BE2C (cell line): ENCODE measurements at regions not wholly inside any gene's neighbourhood (a gene's known extent, or its start where the extent isn't known, plus 50 kb on each side); places are given as distances from the start of the nearest gene placed in this dataset.

ENCODE experiments used
- DNase-seq: peaks from one replicate; pipeline ENCODE4 v3.0.0-alpha.2; 2020
- H3K27me3 ChIP-seq: fragments of 250-450 bp; sonication (Bioruptor Pico); 2 replicates; pipeline ENCODE4 v1.5.1; 2020; ENCODE audit warnings: mild to moderate bottlenecking
- H3K36me3 ChIP-seq: fragments of 250-450 bp; sonication (Bioruptor Pico); 2 replicates; pipeline ENCODE4 v1.5.1; 2020; ENCODE audit warnings: mild to moderate bottlenecking
- H3K4me1 ChIP-seq: fragments of 250-450 bp; sonication (Bioruptor Pico); 2 replicates; pipeline ENCODE4 v1.5.1; 2020
- H3K4me3 ChIP-seq: 2 replicates; pipeline ENCODE4 v1.5.1; 2011; ENCODE audit warnings: low read depth, low read length
- H3K9me3 ChIP-seq: fragments of 250-450 bp; sonication (Bioruptor Pico); 2 replicates; pipeline ENCODE4 v1.5.1; 2020
- CTCF ChIP-seq: IDR thresholded peaks from 2 replicates; pipeline ENCODE4 v1.5.1; 2012; ENCODE audit warnings: mild to moderate bottlenecking, low read depth, low read length

GRCh38 chr3:28139967-28140634, 101.3 kb upstream of the CMC1 start:
- DNase-seq, result no peak
- H3K4me1 ChIP-seq, result no peaks in the 10 kb centered on the region
- no peaks in the 10 kb centered on the region for H3K9me3 ChIP-seq
- H3K4me3 ChIP-seq, result no peak overlapping the region
- no peaks in the 10 kb centered on the region for H3K36me3 ChIP-seq
- no peak for TF ChIP-seq CTCF
- no peaks in the 10 kb centered on the region for H3K27me3 ChIP-seq

- no peak for TF ChIP-seq CTCF
- DNase-seq, result no peak
- no peaks in the 10 kb centered on the region for H3K27me3 ChIP-seq
- no peaks in the 10 kb centered on the region for H3K9me3 ChIP-seq
- H3K36me3 ChIP-seq, result no peaks in the 10 kb centered on the region
- no peaks in the 10 kb centered on the region for H3K4me1 ChIP-seq
- H3K4me3 ChIP-seq, result no peak overlapping the region
Measured at GRCh38 chr3:28140664-28141063, 100.8 kb upstream of the CMC1 start.

- no peak for DNase-seq
- no peak for TF ChIP-seq CTCF
- no peaks in the 10 kb centered on the region for H3K36me3 ChIP-seq
- H3K4me3 ChIP-seq, result no peak overlapping the region
- no peaks in the 10 kb centered on the region for H3K4me1 ChIP-seq
- H3K9me3 ChIP-seq, result no peaks in the 10 kb centered on the region
- no peaks in the 10 kb centered on the region for H3K27me3 ChIP-seq
Measured at GRCh38 chr3:28149960-28150359, 91.5 kb upstream of the CMC1 start.

GRCh38 chr3:28150465-28151206, 90.8 kb upstream of the CMC1 start:
- no peak overlapping the region for H3K4me3 ChIP-seq
- H3K27me3 ChIP-seq, result no peaks in the 10 kb centered on the region
- no peak for TF ChIP-seq CTCF
- H3K9me3 ChIP-seq, result no peaks in the 10 kb centered on the region
- no peak for DNase-seq
- no peaks in the 10 kb centered on the region for H3K36me3 ChIP-seq
- H3K4me1 ChIP-seq, result no peaks in the 10 kb centered on the region

GRCh38 chr3:28151207-28151550, 90.2 kb upstream of the CMC1 start:
- Histone ChIP-seq H3K36me3 (no peaks in the 10 kb centered on the region), H3K9me3 (no peaks in the 10 kb centered on the region), H3K4me1 (no peaks in the 10 kb centered on the region), H3K27me3 (no peaks in the 10 kb centered on the region), H3K4me3 (no peak overlapping the region)
- no peak for DNase-seq
- TF ChIP-seq CTCF, result no peak

- no peaks in the 10 kb centered on the region for H3K36me3 ChIP-seq
- H3K9me3 ChIP-seq, result no peaks in the 10 kb centered on the region
- H3K4me3 ChIP-seq, result no peak overlapping the region
- no peaks in the 10 kb centered on the region for H3K4me1 ChIP-seq
- H3K27me3 ChIP-seq, result no peaks in the 10 kb centered on the region
- DNase-seq, result no peak
- no peak for TF ChIP-seq CTCF
Measured at GRCh38 chr3:28151608-28152228, 89.7 kb upstream of the CMC1 start.
